ENCODE measurements at regions not wholly inside any gene's neighbourhood (a gene's known extent, or its start where the extent isn't known, plus 50 kb on each side); places are given as distances from the start of the nearest gene placed in this dataset.
"Not testable (repeated sequence)": the region's sequence is repeated elsewhere in the genome, so short reads cannot be mapped to it uniquely, and the experiment has no call there.

GRCh38 chr14:103282309-103282708, 51.7 kb upstream of the EIF5 start:
- TF ChIP-seq CTCF (IDR thresholded peaks at IDR 0.05 in 4 of 5, conservative IDR thresholded peaks at IDR 0.05 in 1 of 5); POLR2A (IDR thresholded peaks at IDR 0.05): not testable (repeated sequence)
